WTC11 (cell line): ENCODE measurements at regions not wholly inside any gene's neighbourhood (a gene's known extent, or its start where the extent isn't known, plus 50 kb on each side); places are given as distances from the start of the nearest gene placed in this dataset.

Experiments
- ATAC-seq: fragments of 200-7000 bp; cut with Tn5 transposase; 2 replicates; pipeline ENCODE4 v1.10.0; 2021; ENCODE audit warnings: mild to moderate bottlenecking, moderate library complexity
- CTCF ChIA-PET: fragments of 300-600 bp; sonication (Branson Sonifier 250); formaldehyde crosslinking; loops from one replicate; lab custom pipeline; 2021; ENCODE audit warnings: antibody characterized with exemption; lab: Charles Lee
- POLR2A ChIA-PET: fragments of 350-600 bp; sonication (Branson Sonifier 250); formaldehyde crosslinking; loops from one replicate; lab custom pipeline; 2021; ENCODE audit warnings: antibody characterized with exemption; lab: Charles Lee
- DNase-seq: peaks from one replicate; pipeline ENCODE4 v3.0.0; 2021; ENCODE audit warnings: low spot score
- H3K27ac Mint-ChIP-seq: 2 replicates; pipeline ENCODE4 v1.8.0; 2021; ENCODE audit warnings: mixed read lengths
- H3K27me3 Mint-ChIP-seq: 2 replicates; pipeline ENCODE4 v1.8.0; 2021; ENCODE audit warnings: low read depth, mild to moderate bottlenecking, moderate library complexity, mixed read lengths
- H3K36me3 Mint-ChIP-seq: 2 replicates; pipeline ENCODE4 v1.8.0; 2021; ENCODE audit warnings: mixed read lengths
- H3K4me1 Mint-ChIP-seq: 2 replicates; pipeline ENCODE4 v1.8.0; 2022; ENCODE audit warnings: mixed read lengths
- H3K4me3 Mint-ChIP-seq: 2 replicates; pipeline ENCODE4 v1.8.0; 2021; ENCODE audit warnings: mild to moderate bottlenecking, moderate library complexity, mixed read lengths
- H3K9me3 Mint-ChIP-seq: 2 replicates; pipeline ENCODE4 v1.8.0; 2021; ENCODE audit warnings: mixed read lengths
- ATF3 ChIP-seq: sonication (generic); formaldehyde crosslinking; conservative IDR thresholded peaks from 2 replicates; pipeline ENCODE4 v1.8.1; 2022; ENCODE audit warnings: mild to moderate bottlenecking, missing genetic modification reagents
- CREM ChIP-seq: sonication (generic); formaldehyde crosslinking; IDR thresholded peaks from 2 replicates; pipeline ENCODE4 v1.8.1; 2022; ENCODE audit warnings: mild to moderate bottlenecking, missing genetic modification reagents, moderate library complexity
- E2F5 ChIP-seq: sonication (generic); formaldehyde crosslinking; IDR thresholded peaks from 2 replicates; pipeline ENCODE4 v1.8.1; 2022; ENCODE audit warnings: mild to moderate bottlenecking, moderate library complexity, missing genetic modification reagents
- FOXJ3 ChIP-seq: sonication (generic); formaldehyde crosslinking; IDR thresholded peaks from 2 replicates; pipeline ENCODE4 v1.9.0; 2021; ENCODE audit warnings: missing genetic modification reagents, mild to moderate bottlenecking, borderline replicate concordance
- GRHL2 ChIP-seq: fragments of 250-450 bp; sonication (Bioruptor Pico); IDR thresholded peaks from 2 replicates; pipeline ENCODE4 v1.8.0; 2022; ENCODE audit warnings: mild to moderate bottlenecking, moderate library complexity; ENCODE audit not compliant: insufficient replicate concordance, severe bottlenecking
- HMGA2 ChIP-seq: fragments of 250-450 bp; sonication (Bioruptor Pico); IDR thresholded peaks from 2 replicates; pipeline ENCODE4 v1.4.0; 2021; ENCODE audit warnings: mild to moderate bottlenecking, moderate library complexity
- NFYB ChIP-seq: sonication (generic); formaldehyde crosslinking; conservative IDR thresholded peaks from 2 replicates; pipeline ENCODE4 v1.8.0; 2022; ENCODE audit warnings: low read depth, missing genetic modification reagents
- NR3C1 ChIP-seq: sonication (generic); formaldehyde crosslinking; conservative IDR thresholded peaks from 2 replicates; pipeline ENCODE4 v1.8.1; 2023; ENCODE audit warnings: low read depth, mild to moderate bottlenecking, missing genetic modification reagents
- PRRX2 ChIP-seq: fragments of 250-450 bp; sonication (Bioruptor Pico); IDR thresholded peaks from 2 replicates; pipeline ENCODE4 v1.8.0; 2021; ENCODE audit warnings: mild to moderate bottlenecking
- SMAD3 ChIP-seq: sonication (generic); formaldehyde crosslinking; IDR thresholded peaks from 2 replicates; pipeline ENCODE4 v1.8.0; 2022; ENCODE audit warnings: missing genetic modification reagents, mild to moderate bottlenecking, borderline replicate concordance
- SMAD4 ChIP-seq: sonication (generic); formaldehyde crosslinking; IDR thresholded peaks from 2 replicates; pipeline ENCODE4 v1.8.0; 2022; ENCODE audit warnings: mild to moderate bottlenecking, missing genetic modification reagents
- SP1 ChIP-seq: sonication (generic); formaldehyde crosslinking; conservative IDR thresholded peaks from 2 replicates; pipeline ENCODE4 v1.8.1; 2022; ENCODE audit warnings: missing genetic modification reagents
- TEAD1 ChIP-seq: sonication (generic); formaldehyde crosslinking; IDR thresholded peaks from 2 replicates; pipeline ENCODE4 v1.8.0; 2022; ENCODE audit warnings: mild to moderate bottlenecking, missing genetic modification reagents
- ZNF121 ChIP-seq: sonication (generic); formaldehyde crosslinking; IDR thresholded peaks from 2 replicates; pipeline ENCODE4 v1.8.0; 2023; ENCODE audit warnings: missing genetic modification reagents
- ZNF138 ChIP-seq: sonication (generic); formaldehyde crosslinking; conservative IDR thresholded peaks from 2 replicates; pipeline ENCODE4 v1.8.1; 2022; ENCODE audit warnings: mild to moderate bottlenecking, moderate library complexity, missing genetic modification reagents
- TF ChIP-seq, protein P1 (sequence below): sonication (generic); formaldehyde crosslinking; IDR thresholded peaks from 2 replicates; pipeline ENCODE4 v1.8.1; 2022; ENCODE audit warnings: low read depth, mild to moderate bottlenecking, moderate library complexity, missing genetic modification reagents, borderline replicate concordance
- TF ChIP-seq, protein P2 (sequence below): fragments of 250-450 bp; sonication (Bioruptor Pico); IDR thresholded peaks from 2 replicates; pipeline ENCODE4 v1.9.0; 2021; ENCODE audit warnings: mild to moderate bottlenecking
- TF ChIP-seq, protein P3 (sequence below): sonication (generic); formaldehyde crosslinking; conservative IDR thresholded peaks from 2 replicates; pipeline ENCODE4 v1.8.1; 2023; ENCODE audit warnings: mild to moderate bottlenecking, low read depth, missing genetic modification reagents, moderate library complexity
- TF ChIP-seq, protein P4 (sequence below): sonication (generic); formaldehyde crosslinking; IDR thresholded peaks from 2 replicates; pipeline ENCODE4 v1.8.1; 2022; ENCODE audit warnings: low read depth, missing genetic modification reagents, borderline replicate concordance
- TF ChIP-seq, protein P5 (sequence below): sonication (generic); formaldehyde crosslinking; IDR thresholded peaks from 2 replicates; pipeline ENCODE4 v1.8.0; 2022; ENCODE audit warnings: mild to moderate bottlenecking, missing genetic modification reagents
- TF ChIP-seq, protein P6 (sequence below): sonication (generic); formaldehyde crosslinking; IDR thresholded peaks from 2 replicates; pipeline ENCODE4 v1.8.0; 2022; ENCODE audit warnings: mild to moderate bottlenecking, missing genetic modification reagents

DNA sequence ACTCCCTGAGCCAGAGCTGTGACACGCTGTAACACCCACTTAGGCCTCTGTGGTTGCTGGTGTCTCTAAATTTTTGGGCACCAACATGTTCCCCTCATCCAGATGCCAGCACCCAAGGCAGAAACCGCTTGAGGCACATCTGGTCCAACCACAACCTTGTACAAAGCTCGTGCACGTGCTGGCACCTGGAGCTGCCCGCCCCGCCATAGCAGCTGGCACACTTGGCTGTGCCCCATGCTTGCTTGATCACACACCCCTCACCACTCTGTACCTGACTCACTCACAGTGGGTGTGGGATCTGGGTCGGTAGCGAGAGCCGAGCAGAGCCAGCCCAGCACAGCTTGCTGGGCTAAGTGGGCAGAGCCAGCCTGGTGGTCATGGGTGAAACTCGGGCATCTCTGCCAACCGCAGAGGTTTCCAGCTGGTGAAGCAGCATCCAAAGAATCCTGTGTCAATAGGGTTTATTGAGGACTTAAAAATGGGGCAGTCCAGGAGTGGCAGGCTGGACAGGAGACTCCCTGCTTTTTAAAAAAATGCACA lies 1210.4 kb downstream of the TYW1 start (continued):
- TF ChIP-seq CREM (CRISPR knock-in tag), result no peak
- TF ChIP-seq ZNF121 (CRISPR knock-in tag), result no peak
- no peak for TF ChIP-seq TEAD1 (CRISPR knock-in tag)

DNA sequence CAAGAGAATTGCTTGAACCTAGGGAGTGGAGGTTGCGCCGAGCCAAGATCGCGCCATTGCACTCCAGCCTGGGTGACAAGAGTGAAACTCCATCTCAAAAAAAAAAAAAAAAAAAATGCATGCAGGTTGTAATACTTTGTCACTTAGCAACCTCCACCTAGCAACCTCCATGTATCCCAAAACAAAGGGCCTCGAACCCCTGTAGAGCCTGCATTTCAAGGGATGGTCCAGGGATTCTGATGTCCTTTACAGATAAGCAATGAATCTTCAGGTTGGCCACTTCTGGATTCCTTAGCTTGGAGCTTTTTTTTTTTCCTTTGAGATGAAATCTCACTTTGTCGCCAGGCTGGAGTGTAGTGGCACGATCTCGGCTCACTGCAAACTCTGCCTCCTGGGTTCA lies 1211.0 kb downstream of the TYW1 start:
- DNase-seq (no peak), ATAC-seq (no peak)
- Mint-ChIP-seq H3K27ac (no peak overlapping the region), H3K4me1 (peaks cover 39% of the 10 kb centered on the region), H3K9me3 (peaks cover 3% of the 10 kb centered on the region), H3K4me3 (no peak overlapping the region), H3K27me3 (no peaks in the 10 kb centered on the region), H3K36me3 (peaks cover 2% of the 10 kb centered on the region)
- ChIA-PET POLR2A (no interaction called here), CTCF (no interaction called here)
- no peak for TF ChIP-seq PRRX2 (CRISPR knock-in tag)
- no peak for TF ChIP-seq GRHL2
- no peak for TF ChIP-seq SMAD4 (CRISPR knock-in tag)
- TF ChIP-seq NFYB (CRISPR knock-in tag), result no peak
- TF ChIP-seq, protein P1, sequence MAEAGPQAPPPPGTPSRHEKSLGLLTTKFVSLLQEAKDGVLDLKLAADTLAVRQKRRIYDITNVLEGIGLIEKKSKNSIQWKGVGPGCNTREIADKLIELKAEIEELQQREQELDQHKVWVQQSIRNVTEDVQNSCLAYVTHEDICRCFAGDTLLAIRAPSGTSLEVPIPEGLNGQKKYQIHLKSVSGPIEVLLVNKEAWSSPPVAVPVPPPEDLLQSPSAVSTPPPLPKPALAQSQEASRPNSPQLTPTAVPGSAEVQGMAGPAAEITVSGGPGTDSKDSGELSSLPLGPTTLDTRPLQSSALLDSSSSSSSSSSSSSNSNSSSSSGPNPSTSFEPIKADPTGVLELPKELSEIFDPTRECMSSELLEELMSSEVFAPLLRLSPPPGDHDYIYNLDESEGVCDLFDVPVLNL (CRISPR knock-in tag), result no peak
- TF ChIP-seq, protein P2, sequence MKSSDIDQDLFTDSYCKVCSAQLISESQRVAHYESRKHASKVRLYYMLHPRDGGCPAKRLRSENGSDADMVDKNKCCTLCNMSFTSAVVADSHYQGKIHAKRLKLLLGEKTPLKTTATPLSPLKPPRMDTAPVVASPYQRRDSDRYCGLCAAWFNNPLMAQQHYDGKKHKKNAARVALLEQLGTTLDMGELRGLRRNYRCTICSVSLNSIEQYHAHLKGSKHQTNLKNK (CRISPR knock-in tag), result no peak
- TF ChIP-seq, protein P3, sequence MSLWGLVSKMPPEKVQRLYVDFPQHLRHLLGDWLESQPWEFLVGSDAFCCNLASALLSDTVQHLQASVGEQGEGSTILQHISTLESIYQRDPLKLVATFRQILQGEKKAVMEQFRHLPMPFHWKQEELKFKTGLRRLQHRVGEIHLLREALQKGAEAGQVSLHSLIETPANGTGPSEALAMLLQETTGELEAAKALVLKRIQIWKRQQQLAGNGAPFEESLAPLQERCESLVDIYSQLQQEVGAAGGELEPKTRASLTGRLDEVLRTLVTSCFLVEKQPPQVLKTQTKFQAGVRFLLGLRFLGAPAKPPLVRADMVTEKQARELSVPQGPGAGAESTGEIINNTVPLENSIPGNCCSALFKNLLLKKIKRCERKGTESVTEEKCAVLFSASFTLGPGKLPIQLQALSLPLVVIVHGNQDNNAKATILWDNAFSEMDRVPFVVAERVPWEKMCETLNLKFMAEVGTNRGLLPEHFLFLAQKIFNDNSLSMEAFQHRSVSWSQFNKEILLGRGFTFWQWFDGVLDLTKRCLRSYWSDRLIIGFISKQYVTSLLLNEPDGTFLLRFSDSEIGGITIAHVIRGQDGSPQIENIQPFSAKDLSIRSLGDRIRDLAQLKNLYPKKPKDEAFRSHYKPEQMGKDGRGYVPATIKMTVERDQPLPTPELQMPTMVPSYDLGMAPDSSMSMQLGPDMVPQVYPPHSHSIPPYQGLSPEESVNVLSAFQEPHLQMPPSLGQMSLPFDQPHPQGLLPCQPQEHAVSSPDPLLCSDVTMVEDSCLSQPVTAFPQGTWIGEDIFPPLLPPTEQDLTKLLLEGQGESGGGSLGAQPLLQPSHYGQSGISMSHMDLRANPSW (CRISPR knock-in tag), result no peak
- TF ChIP-seq FOXJ3, result no peak
- TF ChIP-seq ZNF121 (CRISPR knock-in tag), result no peak
- no peak for TF ChIP-seq NR3C1 (CRISPR knock-in tag)
- no peak for TF ChIP-seq SMAD3
- TF ChIP-seq HMGA2 (CRISPR knock-in tag), result no peak
- TF ChIP-seq ATF3, result no peak

DNA sequence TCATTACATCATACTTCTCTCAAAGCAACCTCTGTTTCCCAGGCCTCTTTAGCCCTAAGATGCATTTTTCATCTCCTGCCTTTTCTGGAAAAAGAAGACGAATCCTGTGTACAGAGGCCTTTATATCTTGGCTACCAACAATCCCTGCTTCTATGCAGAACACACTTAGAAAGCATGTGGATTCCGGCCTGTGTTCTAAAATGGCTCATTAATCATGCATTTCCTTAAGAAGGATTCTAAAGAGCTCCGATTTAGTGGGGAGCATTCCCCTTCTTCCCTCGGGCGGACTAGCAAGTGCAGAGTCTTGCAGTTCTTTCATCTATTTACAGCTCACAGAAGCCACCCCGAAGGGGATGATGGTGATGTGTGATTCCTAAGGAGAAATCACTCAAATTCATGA lies 1212.9 kb downstream of the TYW1 start:
- ChIA-PET POLR2A (no interaction called here), CTCF (no interaction called here)
- DNase-seq (no peak), ATAC-seq (no peak)
- Mint-ChIP-seq H3K36me3 (peaks cover 5% of the 10 kb centered on the region), H3K27me3 (peaks cover 5% of the 10 kb centered on the region; the same call in 1 of the 2 replicates), H3K4me3 (no peak overlapping the region), H3K27ac (no peak overlapping the region), H3K9me3 (peaks cover 8% of the 10 kb centered on the region), H3K4me1 (peaks cover 35% of the 10 kb centered on the region)
- TF ChIP-seq GRHL2, result no peak
- TF ChIP-seq, protein P2 (CRISPR knock-in tag), result no peak
- TF ChIP-seq, protein P4, sequence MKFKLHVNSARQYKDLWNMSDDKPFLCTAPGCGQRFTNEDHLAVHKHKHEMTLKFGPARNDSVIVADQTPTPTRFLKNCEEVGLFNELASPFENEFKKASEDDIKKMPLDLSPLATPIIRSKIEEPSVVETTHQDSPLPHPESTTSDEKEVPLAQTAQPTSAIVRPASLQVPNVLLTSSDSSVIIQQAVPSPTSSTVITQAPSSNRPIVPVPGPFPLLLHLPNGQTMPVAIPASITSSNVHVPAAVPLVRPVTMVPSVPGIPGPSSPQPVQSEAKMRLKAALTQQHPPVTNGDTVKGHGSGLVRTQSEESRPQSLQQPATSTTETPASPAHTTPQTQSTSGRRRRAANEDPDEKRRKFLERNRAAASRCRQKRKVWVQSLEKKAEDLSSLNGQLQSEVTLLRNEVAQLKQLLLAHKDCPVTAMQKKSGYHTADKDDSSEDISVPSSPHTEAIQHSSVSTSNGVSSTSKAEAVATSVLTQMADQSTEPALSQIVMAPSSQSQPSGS (CRISPR knock-in tag), result no peak
- TF ChIP-seq, protein P5, sequence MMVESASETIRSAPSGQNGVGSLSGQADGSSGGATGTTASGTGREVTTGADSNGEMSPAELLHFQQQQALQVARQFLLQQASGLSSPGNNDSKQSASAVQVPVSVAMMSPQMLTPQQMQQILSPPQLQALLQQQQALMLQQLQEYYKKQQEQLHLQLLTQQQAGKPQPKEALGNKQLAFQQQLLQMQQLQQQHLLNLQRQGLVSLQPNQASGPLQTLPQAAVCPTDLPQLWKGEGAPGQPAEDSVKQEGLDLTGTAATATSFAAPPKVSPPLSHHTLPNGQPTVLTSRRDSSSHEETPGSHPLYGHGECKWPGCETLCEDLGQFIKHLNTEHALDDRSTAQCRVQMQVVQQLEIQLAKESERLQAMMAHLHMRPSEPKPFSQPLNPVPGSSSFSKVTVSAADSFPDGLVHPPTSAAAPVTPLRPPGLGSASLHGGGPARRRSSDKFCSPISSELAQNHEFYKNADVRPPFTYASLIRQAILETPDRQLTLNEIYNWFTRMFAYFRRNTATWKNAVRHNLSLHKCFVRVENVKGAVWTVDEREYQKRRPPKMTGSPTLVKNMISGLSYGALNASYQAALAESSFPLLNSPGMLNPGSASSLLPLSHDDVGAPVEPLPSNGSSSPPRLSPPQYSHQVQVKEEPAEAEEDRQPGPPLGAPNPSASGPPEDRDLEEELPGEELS (CRISPR knock-in tag), result no peak
- no peak for TF ChIP-seq ZNF138
- TF ChIP-seq E2F5, result no peak
- TF ChIP-seq, protein P6, sequence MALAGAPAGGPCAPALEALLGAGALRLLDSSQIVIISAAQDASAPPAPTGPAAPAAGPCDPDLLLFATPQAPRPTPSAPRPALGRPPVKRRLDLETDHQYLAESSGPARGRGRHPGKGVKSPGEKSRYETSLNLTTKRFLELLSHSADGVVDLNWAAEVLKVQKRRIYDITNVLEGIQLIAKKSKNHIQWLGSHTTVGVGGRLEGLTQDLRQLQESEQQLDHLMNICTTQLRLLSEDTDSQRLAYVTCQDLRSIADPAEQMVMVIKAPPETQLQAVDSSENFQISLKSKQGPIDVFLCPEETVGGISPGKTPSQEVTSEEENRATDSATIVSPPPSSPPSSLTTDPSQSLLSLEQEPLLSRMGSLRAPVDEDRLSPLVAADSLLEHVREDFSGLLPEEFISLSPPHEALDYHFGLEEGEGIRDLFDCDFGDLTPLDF (CRISPR knock-in tag), result no peak
- TF ChIP-seq SP1, result no peak
- no peak for TF ChIP-seq FOXJ3
